OCI-LY3 (cell line): ENCODE measurements at regions not wholly inside any gene's neighbourhood (a gene's known extent, or its start where the extent isn't known, plus 50 kb on each side); places are given as distances from the start of the nearest gene placed in this dataset.
"Not testable (repeated sequence)": the region's sequence is repeated elsewhere in the genome, so short reads cannot be mapped to it uniquely, and the experiment has no call there.

ENCODE experiments used
- H2AFZ ChIP-seq: fragments of 200-600, 300-600 bp; shearing (Covaris generic); 2 replicates; pipeline ENCODE4 v1.6.0; 2014; ENCODE audit warnings: antibody characterized with exemption, low read depth, low read length
- H3K27ac ChIP-seq: fragments of 200-600, 300-600 bp; sonication (generic); 2 replicates; pipeline ENCODE4 v1.5.1; 2014; ENCODE audit warnings: mild to moderate bottlenecking, low read length, moderate library complexity, mixed read lengths
- H3K27me3 ChIP-seq: fragments of 200-600, 300-600 bp; sonication (generic); 2 replicates; pipeline ENCODE4 v1.6.1; 2014; ENCODE audit warnings: low read depth, low read length, mixed read lengths
- H3K36me3 ChIP-seq: fragments of 200-600, 300-600 bp; sonication (generic); replicated peaks from 2 replicates; pipeline ENCODE3; 2014; ENCODE audit warnings: low read depth, low read length, mixed read lengths
- H3K4me1 ChIP-seq: fragments of 300-600, 200-600 bp; sonication (generic); 2 replicates; pipeline ENCODE4 v1.6.1; 2014; ENCODE audit warnings: low read length, mixed read lengths
- H3K4me2 ChIP-seq: fragments of 200-600, 300-600 bp; sonication (generic); 2 replicates; pipeline ENCODE4 v1.6.1; 2014; ENCODE audit warnings: low read length, mixed read lengths
- H3K4me3 ChIP-seq: fragments of 300-600, 200-600 bp; sonication (generic); 2 replicates; pipeline ENCODE4 v1.5.1; 2014; ENCODE audit warnings: antibody characterized with exemption, mild to moderate bottlenecking, low read length, moderate library complexity
- H3K79me2 ChIP-seq: fragments of 300-600, 200-600 bp; shearing (Covaris generic); 2 replicates; pipeline ENCODE4 v1.6.1; 2014; ENCODE audit warnings: mild to moderate bottlenecking, low read length, mixed read lengths
- H3K9ac ChIP-seq: fragments of 300-600, 200-600 bp; shearing (Covaris generic); 2 replicates; pipeline ENCODE4 v1.6.0; 2014; ENCODE audit warnings: mild to moderate bottlenecking, low read length, moderate library complexity
- H3K9me3 ChIP-seq: fragments of 200-600, 300-600 bp; shearing (Covaris generic); 2 replicates; pipeline ENCODE4 v1.6.1; 2014; ENCODE audit warnings: low read length, mixed read lengths; ENCODE audit not compliant: insufficient read depth
- H4K20me1 ChIP-seq: fragments of 200-600, 300-600 bp; sonication (generic); 2 replicates; pipeline ENCODE4 v1.6.1; 2016; ENCODE audit warnings: low read length, mixed read lengths; ENCODE audit not compliant: insufficient read depth
- CTCF ChIP-seq: fragments of 200-600, 300-600 bp; sonication (generic); IDR thresholded peaks from 2 replicates; pipeline ENCODE4 v1.5.1; 2014; ENCODE audit warnings: antibody characterized with exemption, low read length, low read depth
- EZH2phosphoT487 ChIP-seq: fragments of 200-600 bp; shearing (Covaris generic); IDR thresholded peaks from 2 replicates; pipeline ENCODE4 v1.6.1; 2018; ENCODE audit warnings: antibody characterized with exemption, mixed run types, low read depth

DNA sequence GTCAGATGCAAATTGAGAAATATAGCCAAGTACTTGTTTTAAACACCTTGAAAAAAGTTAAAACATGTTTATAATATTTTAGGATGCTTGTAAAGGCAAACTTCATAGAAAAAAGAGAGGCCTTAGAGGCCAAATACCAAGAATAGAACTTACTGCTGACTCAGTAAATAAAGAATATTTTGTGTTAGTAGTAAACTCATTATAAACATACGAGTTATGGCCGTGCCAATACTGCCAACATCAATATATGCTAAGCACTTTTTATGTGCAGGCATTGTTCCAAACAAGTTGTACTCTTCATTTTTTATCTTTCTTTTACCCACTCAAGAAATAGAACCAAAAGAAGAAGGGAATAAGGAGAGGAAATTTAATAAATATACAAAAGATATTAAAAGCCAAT lies 705.9 kb upstream of the NCAM2 start:
- Histone ChIP-seq H3K4me2 (no peak overlapping the region), H2AFZ (no peak overlapping the region)

DNA sequence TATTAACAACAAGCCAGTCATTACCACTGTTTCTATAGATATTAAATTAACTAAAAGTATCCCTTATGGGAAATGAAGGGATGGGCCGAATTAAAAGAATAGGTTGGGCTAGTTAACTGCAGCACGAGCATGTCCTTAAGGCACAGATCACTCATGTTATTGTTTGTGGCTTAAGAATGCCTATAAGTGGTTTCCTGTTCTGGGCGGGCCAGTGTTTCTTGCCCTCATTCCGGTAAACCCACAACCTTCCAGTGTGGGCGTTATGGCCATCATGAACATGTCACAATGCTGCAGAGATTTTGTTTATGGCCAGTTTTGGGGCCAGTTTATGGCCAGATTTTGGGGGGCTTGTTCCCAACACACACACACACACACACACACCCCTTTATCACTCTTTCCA lies 705.4 kb upstream of the NCAM2 start:
- not testable (repeated sequence) for H3K79me2 ChIP-seq, H3K27me3 ChIP-seq, H3K9me3 ChIP-seq, H3K36me3 ChIP-seq, H3K27ac ChIP-seq, H3K4me2 ChIP-seq, H3K4me1 ChIP-seq, H2AFZ ChIP-seq, H3K4me3 ChIP-seq, H4K20me1 ChIP-seq, H3K9ac ChIP-seq

More for the DNA sequence above, 705.9 kb upstream of the NCAM2 start:
- H3K79me2 ChIP-seq: no peaks in the 10 kb centered on the region
- no peaks in the 10 kb centered on the region for H3K9me3 ChIP-seq
- no peaks in the 10 kb centered on the region for H3K4me1 ChIP-seq
- no peaks in the 10 kb centered on the region for H3K27me3 ChIP-seq
- TF ChIP-seq EZH2phosphoT487 (no peak), CTCF (no peak)
- no peaks in the 10 kb centered on the region for H3K36me3 ChIP-seq
- no peaks in the 10 kb centered on the region for H4K20me1 ChIP-seq
- no peak overlapping the region for H3K9ac ChIP-seq
- no peak overlapping the region for H3K4me3 ChIP-seq
- no peak overlapping the region for H3K27ac ChIP-seq

GRCh38 chr21:20301395-20301794 lies 696.8 kb upstream of the NCAM2 start:
- no peaks in the 10 kb centered on the region for H4K20me1 ChIP-seq
- H3K9ac ChIP-seq: no peak overlapping the region
- no peak overlapping the region for H2AFZ ChIP-seq
- no peak overlapping the region for H3K4me2 ChIP-seq
- H3K79me2 ChIP-seq: no peaks in the 10 kb centered on the region
- TF ChIP-seq CTCF (no peak), EZH2phosphoT487 (no peak)
- no peak overlapping the region for H3K27ac ChIP-seq
- H3K4me3 ChIP-seq: no peak overlapping the region
- H3K4me1 ChIP-seq: no peaks in the 10 kb centered on the region
- H3K9me3 ChIP-seq: no peaks in the 10 kb centered on the region
- no peaks in the 10 kb centered on the region for H3K36me3 ChIP-seq
- H3K27me3 ChIP-seq: no peaks in the 10 kb centered on the region

DNA sequence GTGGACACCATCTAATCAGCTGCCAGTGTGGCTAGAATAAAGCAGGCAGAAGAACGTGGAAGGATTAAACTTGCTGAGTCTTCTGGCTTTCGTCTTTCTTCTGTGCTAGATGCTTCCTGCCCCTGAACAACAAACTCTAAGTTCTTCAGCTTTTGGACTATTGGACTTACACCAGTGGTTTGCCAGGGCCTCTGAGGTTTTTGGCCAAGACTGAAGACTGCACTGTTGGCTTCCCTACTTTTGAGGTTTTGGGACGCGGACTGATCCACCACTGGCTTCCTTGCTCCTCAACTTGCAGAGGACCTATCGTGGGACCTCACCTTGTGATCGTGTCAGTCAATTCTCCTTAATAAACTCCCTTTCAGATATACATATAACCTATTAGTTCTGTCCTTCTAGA lies 696.1 kb upstream of the NCAM2 start:
- no peaks in the 10 kb centered on the region for H3K4me1 ChIP-seq
- no peak overlapping the region for H3K4me2 ChIP-seq
- no peaks in the 10 kb centered on the region for H3K27me3 ChIP-seq
- no peaks in the 10 kb centered on the region for H4K20me1 ChIP-seq
- TF ChIP-seq CTCF: no peak
- no peak for TF ChIP-seq EZH2phosphoT487
- H3K9ac ChIP-seq: no peak overlapping the region
- no peaks in the 10 kb centered on the region for H3K36me3 ChIP-seq
- no peaks in the 10 kb centered on the region for H3K79me2 ChIP-seq
- no peak overlapping the region for H3K4me3 ChIP-seq
- no peak overlapping the region for H3K27ac ChIP-seq
- no peak overlapping the region for H2AFZ ChIP-seq
- no peaks in the 10 kb centered on the region for H3K9me3 ChIP-seq

DNA sequence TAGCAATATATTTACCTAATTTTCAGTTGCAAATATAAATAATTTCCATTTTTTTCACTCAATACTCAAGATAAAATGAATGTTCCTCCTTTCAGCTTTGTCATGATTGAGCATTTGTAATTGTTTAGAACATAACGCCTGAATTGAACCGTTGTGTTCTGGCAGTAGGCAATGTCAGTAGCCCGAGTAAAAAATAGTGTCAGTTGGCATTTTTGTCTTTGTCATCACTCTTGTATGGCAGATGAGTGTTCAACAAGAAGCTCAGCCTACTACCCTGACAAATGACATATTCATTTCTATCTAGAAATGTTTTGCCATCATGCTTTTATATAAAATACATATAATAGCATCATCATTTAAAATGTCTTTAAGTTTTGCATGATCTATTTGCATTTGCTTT lies 691.4 kb upstream of the NCAM2 start:
- Histone ChIP-seq H3K36me3 (no peaks in the 10 kb centered on the region), H3K4me3 (no peak overlapping the region), H3K27me3 (no peaks in the 10 kb centered on the region), H3K9me3 (no peaks in the 10 kb centered on the region), H3K9ac (no peak overlapping the region), H2AFZ (no peak overlapping the region), H3K27ac (no peak overlapping the region), H3K4me2 (no peak overlapping the region), H3K79me2 (no peaks in the 10 kb centered on the region), H3K4me1 (no peaks in the 10 kb centered on the region), H4K20me1 (no peaks in the 10 kb centered on the region)
- TF ChIP-seq EZH2phosphoT487 (no peak), CTCF (no peak)
